ENCODE measurements at regions not wholly inside any gene's neighbourhood (a gene's known extent, or its start where the extent isn't known, plus 50 kb on each side); places are given as distances from the start of the nearest gene placed in this dataset.

- in situ Hi-C loops (cut with MboI; ENCODE audit: low pct_ligation_motif_present in 1 of 4, low pct_unique_long_range_greater_than_20kb in 1 of 4, low sequenced_read_pairs in 3 of 4) = no loop called here
- H3K27me3 ChIP-seq = no peaks in the 10 kb centered on the region
- no peaks in the 10 kb centered on the region for H3K4me1 ChIP-seq
Measured at GRCh38 chr21:20942523-20942922, 55.7 kb upstream of the NCAM2 start.

GRCh38 chr21:20943561-20943997, 54.6 kb upstream of the NCAM2 start:
- TF ChIP-seq CTCF (IDR thresholded peaks at IDR 0.05) (no peak), EP300 (IDR thresholded peaks at IDR 0.05; ENCODE audit: low read depth) (no peak), POLR2AphosphoS5 (IDR thresholded peaks at IDR 0.05) (no peak), POLR2A (IDR thresholded peaks at IDR 0.05) (no peak)
- no peak overlapping the region for H3K4me3 ChIP-seq
- in situ Hi-C loops (cut with MboI; ENCODE audit: low pct_ligation_motif_present in 1 of 4, low pct_unique_long_range_greater_than_20kb in 1 of 4, low sequenced_read_pairs in 3 of 4) = no loop called here
- H3K9me3 ChIP-seq = no peaks in the 10 kb centered on the region
- WGBS, 2 donors (ENCODE audit: low coverage in 1 of 2) = 59 to 64% methylated on average over 3 to 5 of the region's 5 CpGs
- intact Hi-C loops (cut with DNase I; ENCODE audit: low total_unique reads) = no loop called here
- no peak overlapping the region for H3K27ac ChIP-seq
- DNase-seq = no peak
- no peaks in the 10 kb centered on the region for H3K4me1 ChIP-seq
- H3K27me3 ChIP-seq = no peaks in the 10 kb centered on the region
- H3K36me3 ChIP-seq = no peaks in the 10 kb centered on the region

More at GRCh38 chr21:20942523-20942922, 55.7 kb upstream of the NCAM2 start:
- intact Hi-C loops (cut with DNase I; ENCODE audit: low total_unique reads) = no loop called here
- Histone ChIP-seq H3K36me3 (no peaks in the 10 kb centered on the region), H3K27ac (no peak overlapping the region), H3K9me3 (no peaks in the 10 kb centered on the region), H3K4me3 (no peak overlapping the region)
- no peak for TF ChIP-seq POLR2AphosphoS5 (IDR thresholded peaks at IDR 0.05)
- TF ChIP-seq EP300 (IDR thresholded peaks at IDR 0.05; ENCODE audit: low read depth) = no peak
- no peak for TF ChIP-seq POLR2A (IDR thresholded peaks at IDR 0.05)
- no peak for TF ChIP-seq CTCF (IDR thresholded peaks at IDR 0.05)
- DNase-seq = no peak
- 63 to 100% methylated on average over 1 of the region's 1 CpG for WGBS, 2 donors (ENCODE audit: low coverage in 1 of 2)

- Histone ChIP-seq H3K27me3 (no peaks in the 10 kb centered on the region), H3K36me3 (no peaks in the 10 kb centered on the region), H3K4me1 (no peaks in the 10 kb centered on the region), H3K4me3 (no peak overlapping the region), H3K9me3 (no peaks in the 10 kb centered on the region), H3K27ac (no peak overlapping the region)
- no peak for TF ChIP-seq POLR2AphosphoS5 (IDR thresholded peaks at IDR 0.05)
- no peak for TF ChIP-seq EP300 (IDR thresholded peaks at IDR 0.05; ENCODE audit: low read depth)
- no peak for TF ChIP-seq CTCF (IDR thresholded peaks at IDR 0.05)
- TF ChIP-seq POLR2A (IDR thresholded peaks at IDR 0.05) = no peak
- intact Hi-C loops (cut with DNase I; ENCODE audit: low total_unique reads) (no loop called here), in situ Hi-C loops (cut with MboI; ENCODE audit: low pct_ligation_motif_present in 1 of 4, low pct_unique_long_range_greater_than_20kb in 1 of 4, low sequenced_read_pairs in 3 of 4) (no loop called here)
- no peak for DNase-seq
Measured at GRCh38 chr21:20944139-20944538, 54.1 kb upstream of the NCAM2 start.

GRCh38 chr21:20946701-20947100, 51.5 kb upstream of the NCAM2 start:
- Histone ChIP-seq H3K4me3 (no peak overlapping the region), H3K27me3 (no peaks in the 10 kb centered on the region), H3K4me1 (no peaks in the 10 kb centered on the region), H3K36me3 (no peaks in the 10 kb centered on the region), H3K9me3 (no peaks in the 10 kb centered on the region), H3K27ac (no peak overlapping the region)
- no peak for DNase-seq
- WGBS, 2 donors (ENCODE audit: low coverage in 1 of 2) = 69 to 80% methylated on average over 5 of the region's 5 CpGs
- intact Hi-C loops (cut with DNase I; ENCODE audit: low total_unique reads) (loop anchor here (5.0 kb wide), 1 partner anchor 1296 kb away; no protein-coding TSS in a partner anchor), in situ Hi-C loops (cut with MboI; ENCODE audit: low pct_ligation_motif_present in 1 of 4, low pct_unique_long_range_greater_than_20kb in 1 of 4, low sequenced_read_pairs in 3 of 4) (no loop called here)
- TF ChIP-seq POLR2AphosphoS5 (IDR thresholded peaks at IDR 0.05) = no peak
- TF ChIP-seq CTCF (IDR thresholded peaks at IDR 0.05) = no peak
- no peak for TF ChIP-seq EP300 (IDR thresholded peaks at IDR 0.05; ENCODE audit: low read depth)
- no peak for TF ChIP-seq POLR2A (IDR thresholded peaks at IDR 0.05)

Small RNAs in the stretch of these regions (small RNA-seq; reads per million reads assigned to genes)
- 0 to 0.12 (median 0) reads per million in 4 donors for gene AL157359.3
- 0 reads per million in 4 donors for gene AP001506.1
- gene MIR548X = 0 reads per million in 4 donors
- gene RN7SKP147 = 0 reads per million in 4 donors
- gene RNU1-139P = 0 reads per million in 4 donors
- 0 reads per million in 4 donors for gene RNU6-772P
- 0 reads per million in 4 donors for gene RPL37P4
